Skeletal muscle satellite cell (primary cell): ENCODE measurements at regions not wholly inside any gene's neighbourhood (a gene's known extent, or its start where the extent isn't known, plus 50 kb on each side); places are given as distances from the start of the nearest gene placed in this dataset.
A peak's percentile ranks its signal among the peaks of the same experiment; 100 is the strongest.

Source experiments
- H3K27me3 ChIP-seq: 2 replicates; pipeline ENCODE4 v1.7.0; 2013; ENCODE audit warnings: low read length; ENCODE audit not compliant: control insufficient read depth, insufficient read depth
- H3K36me3 ChIP-seq: 2 replicates; pipeline ENCODE4 v1.7.0; 2013; ENCODE audit warnings: mild to moderate bottlenecking, control low read depth, low read length; ENCODE audit not compliant: insufficient read depth
- H3K4me1 ChIP-seq: 2 replicates; pipeline ENCODE4 v1.7.0; 2013; ENCODE audit warnings: low read length; ENCODE audit not compliant: control insufficient read depth, insufficient read depth
- H3K4me2 ChIP-seq: 2 replicates; pipeline ENCODE4 v1.7.0; 2013; ENCODE audit warnings: mild to moderate bottlenecking, low read length
- H3K4me3 ChIP-seq: 2 replicates; pipeline ENCODE4 v1.7.0; 2013; ENCODE audit warnings: low read length
- H3K9ac ChIP-seq: 2 replicates; pipeline ENCODE4 v1.7.0; 2013; ENCODE audit warnings: mild to moderate bottlenecking, low read depth, low read length, moderate library complexity
- H3K9me3 ChIP-seq: replicated peaks from 2 replicates; pipeline ENCODE4 v1.7.0; 2013; ENCODE audit warnings: mild to moderate bottlenecking, control low read depth, low read length

DNA sequence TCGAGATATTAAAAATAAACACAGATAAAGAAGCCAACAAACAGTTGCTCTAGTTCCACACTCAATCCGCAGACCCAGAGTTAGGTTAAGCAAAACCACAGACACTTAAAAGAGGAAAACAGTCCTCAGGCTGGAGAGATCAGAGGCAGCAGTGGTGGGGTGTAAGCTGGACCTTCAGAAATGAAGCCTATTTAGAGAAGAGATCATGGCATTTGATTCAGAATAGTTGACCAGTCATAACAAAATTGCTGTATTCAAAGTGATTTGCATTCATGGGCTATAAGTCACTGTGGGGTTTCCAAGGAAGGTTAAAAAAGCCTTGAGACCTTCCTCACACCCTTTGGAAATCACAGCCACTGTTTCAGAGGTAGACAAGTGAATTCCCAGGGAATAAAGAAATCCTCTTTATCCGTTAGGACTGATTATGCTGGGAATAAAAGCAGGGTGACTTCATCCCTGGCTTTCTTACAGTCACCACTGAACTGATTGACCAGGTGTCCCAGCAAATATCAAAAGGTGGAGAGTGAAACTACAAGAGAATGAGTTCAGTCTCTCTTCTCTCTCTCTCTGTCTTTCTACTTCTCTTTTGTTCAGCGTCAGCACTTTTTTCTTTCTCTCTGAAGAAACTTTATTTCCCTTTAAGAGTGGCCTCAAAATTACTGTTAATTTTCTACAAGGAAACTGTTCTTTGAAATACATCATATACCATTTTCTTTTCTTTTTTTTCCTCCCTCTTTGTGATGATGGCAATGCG is 171.8 kb upstream of the PIK3C3 start:
- no peak overlapping the region for H3K4me3 ChIP-seq
- H3K9me3 ChIP-seq = no peaks in the 10 kb centered on the region
- H3K4me1 ChIP-seq = no peaks in the 10 kb centered on the region
- H3K27me3 ChIP-seq = peaks cover 13% of the 10 kb centered on the region
- H3K4me2 ChIP-seq = no peak overlapping the region
- no peak overlapping the region for H3K9ac ChIP-seq
- H3K36me3 ChIP-seq = no peaks in the 10 kb centered on the region

- H3K4me3 ChIP-seq = no peak overlapping the region
- H3K4me2 ChIP-seq = no peak overlapping the region
- no peaks in the 10 kb centered on the region for H3K36me3 ChIP-seq
- H3K4me1 ChIP-seq = no peaks in the 10 kb centered on the region
- peaks cover 14% of the 10 kb centered on the region for H3K27me3 ChIP-seq
- H3K9ac ChIP-seq = no peak overlapping the region
- no peaks in the 10 kb centered on the region for H3K9me3 ChIP-seq
These were observed 183.1 kb upstream of the PIK3C3 start for GRCh38 chr18:41771973-41772372.

DNA sequence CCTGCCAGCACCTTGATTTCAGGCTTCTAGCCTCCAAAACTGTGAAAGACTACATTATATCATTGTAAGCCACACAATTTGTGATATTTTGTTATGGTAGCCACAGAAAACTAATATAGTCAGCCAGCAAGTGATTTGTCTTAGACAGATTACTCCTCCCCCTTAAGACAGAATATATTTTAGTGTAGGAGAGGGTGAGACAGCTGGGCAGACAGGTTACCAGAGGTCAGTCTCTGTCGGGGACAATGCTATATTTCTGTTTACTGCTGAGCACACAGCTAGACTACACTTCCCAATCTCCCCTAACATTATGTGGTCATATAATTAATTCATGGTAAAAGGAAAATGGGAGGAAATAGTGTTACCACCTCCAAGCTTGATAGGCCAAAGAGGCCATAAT is 185.8 kb upstream of the PIK3C3 start:
- no peaks in the 10 kb centered on the region for H3K36me3 ChIP-seq
- H3K4me1 ChIP-seq = no peaks in the 10 kb centered on the region
- H3K9me3 ChIP-seq = no peaks in the 10 kb centered on the region

GRCh38 chr18:41768467-41768866 is 186.6 kb upstream of the PIK3C3 start:
- Histone ChIP-seq H3K9ac (no peak overlapping the region), H3K9me3 (no peaks in the 10 kb centered on the region), H3K27me3 (peaks cover 8% of the 10 kb centered on the region), H3K36me3 (no peaks in the 10 kb centered on the region), H3K4me1 (no peaks in the 10 kb centered on the region), H3K4me3 (no peak overlapping the region), H3K4me2 (no peak overlapping the region)

More for the DNA sequence above, 185.8 kb upstream of the PIK3C3 start:
- Histone ChIP-seq H3K27me3 (peaks cover 14% of the 10 kb centered on the region), H3K4me3 (no peak overlapping the region), H3K9ac (no peak overlapping the region), H3K4me2 (no peak overlapping the region)

- Histone ChIP-seq H3K36me3 (no peaks in the 10 kb centered on the region), H3K4me3 (no peak overlapping the region)
These were observed 187.1 kb upstream of the PIK3C3 start for GRCh38 chr18:41767960-41768359.

DNA sequence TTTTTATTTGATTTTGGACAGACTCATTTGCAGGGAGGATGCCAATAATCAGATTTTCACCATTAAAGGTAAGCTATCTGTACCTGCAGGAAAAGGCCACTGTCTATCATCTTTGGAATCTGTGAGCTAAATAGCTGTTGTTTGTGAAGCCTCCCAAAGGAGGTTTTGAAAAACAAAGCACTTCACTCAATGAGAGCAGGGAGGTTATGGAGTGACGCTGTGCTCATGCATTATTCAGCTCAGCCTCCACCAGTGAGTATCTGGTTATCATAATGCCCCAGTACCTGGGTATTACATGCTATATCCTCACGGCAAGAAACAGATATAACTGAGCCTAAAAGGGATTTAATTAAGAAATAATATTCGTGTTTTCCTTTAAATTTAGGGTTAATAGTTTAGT is 189.6 kb upstream of the PIK3C3 start:
- Histone ChIP-seq H3K9me3 (no peaks in the 10 kb centered on the region), H3K4me1 (peaks cover 17% of the 10 kb centered on the region), H3K27me3 (no peaks in the 10 kb centered on the region), H3K4me3 (no peak overlapping the region), H3K9ac (no peak overlapping the region), H3K4me2 (no peak overlapping the region), H3K36me3 (no peaks in the 10 kb centered on the region)

More at GRCh38 chr18:41767960-41768359, 187.1 kb upstream of the PIK3C3 start:
- Histone ChIP-seq H3K9ac (no peak overlapping the region), H3K9me3 (no peaks in the 10 kb centered on the region), H3K4me1 (no peaks in the 10 kb centered on the region), H3K4me2 (no peak overlapping the region), H3K27me3 (peaks cover 3% of the 10 kb centered on the region)

GRCh38 chr18:41763361-41763760 is 191.7 kb upstream of the PIK3C3 start:
- H3K9ac ChIP-seq = no peak overlapping the region

DNA sequence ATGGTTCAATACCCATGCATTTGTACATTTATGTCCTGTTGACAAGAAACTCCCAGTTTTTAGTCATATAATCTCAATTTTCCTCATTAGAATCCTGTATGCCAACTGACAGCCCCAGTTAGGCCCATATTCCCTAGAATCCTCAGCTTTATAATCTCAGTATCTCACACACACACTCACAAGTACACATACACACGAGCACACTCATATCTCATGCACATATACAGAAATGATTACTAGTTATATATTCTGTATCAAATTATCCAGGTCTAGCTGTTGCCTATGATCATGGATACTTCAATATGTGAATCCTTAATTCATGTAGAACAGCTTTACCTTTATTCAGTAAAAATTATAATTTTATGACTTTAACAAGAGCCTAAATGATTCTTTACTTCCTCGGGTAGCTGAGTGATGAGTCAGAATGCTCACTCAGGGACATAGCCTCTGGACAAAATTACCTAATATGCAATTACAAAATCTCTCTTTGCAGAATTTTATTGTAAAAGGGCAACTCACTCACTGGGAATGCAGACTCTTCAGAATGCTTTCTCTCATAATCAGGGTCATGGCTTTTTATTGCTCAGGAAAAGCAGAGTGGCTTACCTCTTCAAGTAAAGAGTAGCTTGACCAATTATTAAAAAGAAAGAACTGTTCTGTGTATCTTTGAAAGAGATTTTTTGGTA is 193.6 kb upstream of the PIK3C3 start:
- no peaks in the 10 kb centered on the region for H3K9me3 ChIP-seq
- peak overlapping the region; percentile 55 for H3K4me2 ChIP-seq
- H3K9ac ChIP-seq = no peak overlapping the region
- no peaks in the 10 kb centered on the region for H3K36me3 ChIP-seq
- H3K4me1 ChIP-seq = peaks cover 18% of the 10 kb centered on the region
- no peaks in the 10 kb centered on the region for H3K27me3 ChIP-seq
- H3K4me3 ChIP-seq = no peak overlapping the region

More at GRCh38 chr18:41763361-41763760, 191.7 kb upstream of the PIK3C3 start:
- no peak overlapping the region for H3K4me3 ChIP-seq
- H3K9me3 ChIP-seq = no peaks in the 10 kb centered on the region
- no peaks in the 10 kb centered on the region for H3K27me3 ChIP-seq
- H3K36me3 ChIP-seq = no peaks in the 10 kb centered on the region
- no peak overlapping the region for H3K4me2 ChIP-seq
- peaks cover 18% of the 10 kb centered on the region for H3K4me1 ChIP-seq

DNA sequence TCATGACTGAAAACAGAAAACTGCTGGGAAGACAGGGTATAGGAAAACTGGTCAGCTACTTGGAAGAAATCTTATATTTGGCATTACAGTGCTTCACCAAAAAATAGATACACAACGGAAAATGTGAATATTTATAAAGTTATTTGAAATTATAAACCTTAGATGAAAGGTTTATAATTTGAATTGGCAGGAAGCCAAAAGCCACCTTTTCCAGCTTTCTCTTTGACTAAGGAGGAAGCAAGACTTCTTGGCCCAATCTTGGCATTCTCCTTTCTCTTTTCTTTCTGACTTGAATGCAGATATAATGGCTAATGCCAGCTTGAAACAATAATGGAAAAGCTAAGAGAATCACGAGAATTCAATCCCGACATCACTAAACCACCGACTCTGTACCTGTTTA is 196.5 kb upstream of the PIK3C3 start:
- Histone ChIP-seq H3K27me3 (no peaks in the 10 kb centered on the region), H3K36me3 (no peaks in the 10 kb centered on the region), H3K9me3 (no peaks in the 10 kb centered on the region), H3K4me3 (no peak overlapping the region), H3K9ac (no peak overlapping the region), H3K4me2 (no peak overlapping the region), H3K4me1 (peaks cover 18% of the 10 kb centered on the region)

DNA sequence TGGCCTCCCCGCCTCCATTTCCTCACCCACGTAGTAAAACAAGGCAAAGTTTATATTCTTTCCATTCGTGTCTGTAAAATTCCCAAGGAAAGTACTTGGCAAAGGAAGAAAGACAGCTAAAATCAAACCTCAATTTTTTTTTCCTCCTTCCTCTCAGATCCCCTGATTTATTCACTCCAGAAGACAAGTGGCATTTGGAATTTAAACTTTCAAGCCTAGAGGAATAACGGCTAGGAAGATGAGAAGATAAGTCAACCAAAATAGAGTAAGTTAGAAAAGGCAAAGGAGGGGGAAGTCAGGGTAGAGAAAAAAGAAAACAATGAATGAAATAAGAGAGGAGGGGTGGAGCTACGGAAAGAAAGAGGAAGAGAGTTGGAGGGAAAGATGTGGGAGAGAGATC is 198.9 kb upstream of the PIK3C3 start:
- H3K9me3 ChIP-seq = no peaks in the 10 kb centered on the region

DNA sequence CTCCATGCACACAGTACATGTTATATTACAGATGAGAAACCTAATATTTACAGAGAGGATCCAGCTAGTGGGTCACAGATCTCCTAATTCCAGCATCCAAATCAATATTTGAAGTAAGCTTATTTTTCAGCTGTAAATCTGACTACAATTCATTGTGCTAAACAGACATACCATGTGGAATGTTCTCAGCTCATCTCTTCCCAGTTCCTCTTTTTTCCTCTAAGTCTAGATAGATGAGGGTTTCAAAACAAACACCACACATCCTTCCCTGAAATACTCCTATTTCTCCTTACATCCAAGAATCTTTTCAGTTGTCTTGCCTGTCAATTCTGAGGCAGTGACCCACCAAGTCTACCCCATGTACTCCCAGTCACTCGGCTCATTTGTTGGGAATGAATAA is 200.7 kb upstream of the PIK3C3 start:
- no peaks in the 10 kb centered on the region for H3K4me1 ChIP-seq
- H3K4me3 ChIP-seq = no peak overlapping the region
- no peak overlapping the region for H3K9ac ChIP-seq
- no peaks in the 10 kb centered on the region for H3K27me3 ChIP-seq
- H3K4me2 ChIP-seq = no peak overlapping the region
- no peaks in the 10 kb centered on the region for H3K36me3 ChIP-seq
- H3K9me3 ChIP-seq = no peaks in the 10 kb centered on the region

More for the DNA sequence above, 198.9 kb upstream of the PIK3C3 start:
- H3K27me3 ChIP-seq = no peaks in the 10 kb centered on the region
- H3K4me3 ChIP-seq = no peak overlapping the region
- H3K36me3 ChIP-seq = no peaks in the 10 kb centered on the region
- H3K4me1 ChIP-seq = peaks cover 7% of the 10 kb centered on the region
- H3K4me2 ChIP-seq = no peak overlapping the region
- no peak overlapping the region for H3K9ac ChIP-seq

DNA sequence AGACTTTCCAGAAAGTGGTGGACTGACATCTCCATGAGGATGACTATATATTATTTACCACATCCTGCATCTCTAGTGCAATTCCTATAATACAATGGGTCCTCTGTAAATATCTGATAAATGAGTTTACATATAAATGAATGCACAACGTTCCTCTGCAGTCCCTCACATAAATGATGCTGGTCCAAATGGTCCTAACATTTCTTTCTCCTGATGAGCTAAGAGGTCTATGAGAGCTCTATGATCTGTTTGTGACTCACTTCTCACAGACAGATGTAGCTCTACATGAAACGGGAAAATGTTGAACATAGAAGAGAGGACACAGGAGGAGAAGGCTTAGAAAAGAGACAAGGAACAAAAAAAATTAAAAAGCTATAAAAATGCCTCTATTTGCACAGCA is 201.2 kb upstream of the PIK3C3 start:
- Histone ChIP-seq H3K9ac (no peak overlapping the region), H3K27me3 (no peaks in the 10 kb centered on the region), H3K4me2 (no peak overlapping the region), H3K36me3 (no peaks in the 10 kb centered on the region), H3K4me1 (no peaks in the 10 kb centered on the region), H3K4me3 (no peak overlapping the region), H3K9me3 (no peaks in the 10 kb centered on the region)
